ENCODE measurements at regions not wholly inside any gene's neighbourhood (a gene's known extent, or its start where the extent isn't known, plus 50 kb on each side); places are given as distances from the start of the nearest gene placed in this dataset.

DNA sequence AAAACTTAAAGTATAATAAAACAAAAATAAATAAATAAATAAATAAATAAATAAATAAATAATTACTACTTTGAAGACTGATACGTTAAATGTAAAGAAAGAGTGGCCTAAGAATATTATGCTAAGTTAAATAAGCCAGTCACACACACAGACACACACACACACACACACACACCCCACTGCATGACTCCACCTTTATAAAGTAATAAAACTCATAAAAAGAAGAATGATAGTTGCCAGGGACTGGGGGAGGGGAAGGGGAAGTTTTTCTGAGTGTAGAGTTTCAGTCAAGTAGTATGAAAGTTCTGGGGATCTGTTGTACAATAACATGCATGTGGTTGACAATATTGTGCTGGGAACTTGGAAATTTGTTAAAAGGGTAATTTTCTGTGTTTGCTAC, 1237.5 kb upstream of the GYPC start:
- H3K4ac ChIP-seq (ENCODE audit: low read depth, low read length): no peak overlapping the region
- H4K5ac ChIP-seq (ENCODE audit: low read depth, low read length): no peak overlapping the region
- H3K4me2 ChIP-seq (ENCODE audit: low read depth, low read length): no peak overlapping the region

More for the DNA sequence above, 1237.5 kb upstream of the GYPC start:
- Histone ChIP-seq H3K23ac (ENCODE audit: low read depth, low read length) (no peak overlapping the region), H3K9ac (ENCODE audit: low read depth, low read length) (no peak overlapping the region), H2AK5ac (ENCODE audit: low read depth, low read length) (no peak overlapping the region), H3K56ac (ENCODE audit: extremely low read depth, insufficient read depth, low read length) (no peak overlapping the region), H3K4me3 (ENCODE audit: insufficient read depth, low read depth, low read length) (no peak overlapping the region), H3K18ac (ENCODE audit: low read depth, low read length) (no peak overlapping the region), H2BK20ac (ENCODE audit: low read depth, low read length) (no peak overlapping the region), H4K20me1 (ENCODE audit: insufficient read depth, low read length) (no peaks in the 10 kb centered on the region), H2BK5ac (ENCODE audit: low read depth, low read length, poor library complexity, severe bottlenecking) (no peak overlapping the region), H2AK9ac (replicated peaks; ENCODE audit: low read depth, low read length, poor library complexity) (no peak overlapping the region), H2BK120ac (ENCODE audit: low read depth, low read length) (no peak overlapping the region), H2BK15ac (ENCODE audit: low read depth, low read length) (no peak overlapping the region), H3K14ac (replicated peaks; ENCODE audit: low read depth, low read length) (no peak overlapping the region), H3K9me1 (ENCODE audit: insufficient read depth, low read length) (no peaks in the 10 kb centered on the region), H3K79me1 (ENCODE audit: low read depth in 1 of 2, low read length in 2 of 2) (no peaks in the 10 kb centered on the region), H3K9me3 (ENCODE audit: control insufficient read depth, insufficient read depth, low read length) (no peaks in the 10 kb centered on the region), H3K27me3 (ENCODE audit: control insufficient read depth, insufficient read depth, low read length) (no peaks in the 10 kb centered on the region), H3K36me3 (ENCODE audit: control insufficient read depth, insufficient read depth, low read length) (no peaks in the 10 kb centered on the region), H2AFZ (replicated peaks; ENCODE audit: low read length, poor library complexity) (no peak overlapping the region), H4K91ac (ENCODE audit: insufficient read depth, low read depth, low read length) (no peak overlapping the region), H4K8ac (ENCODE audit: low read depth in 2 of 2, low read length in 2 of 2) (no peak overlapping the region), H3K4me1 (ENCODE audit: control insufficient read depth, insufficient read depth, low read length) (no peaks in the 10 kb centered on the region), H3K27ac (ENCODE audit: insufficient read depth, low read length) (no peak overlapping the region)
- TF ChIP-seq CHD1 (IDR thresholded peaks at IDR 0.05; ENCODE audit: low read depth, low read length) (no peak), NFE2L2 (IDR thresholded peaks at IDR 0.05; ENCODE audit: low read depth, low read length) (no peak), SMC3 (IDR thresholded peaks at IDR 0.05; ENCODE audit: low read depth, low read length) (no peak)
- TF ChIP-seq, protein P1, sequence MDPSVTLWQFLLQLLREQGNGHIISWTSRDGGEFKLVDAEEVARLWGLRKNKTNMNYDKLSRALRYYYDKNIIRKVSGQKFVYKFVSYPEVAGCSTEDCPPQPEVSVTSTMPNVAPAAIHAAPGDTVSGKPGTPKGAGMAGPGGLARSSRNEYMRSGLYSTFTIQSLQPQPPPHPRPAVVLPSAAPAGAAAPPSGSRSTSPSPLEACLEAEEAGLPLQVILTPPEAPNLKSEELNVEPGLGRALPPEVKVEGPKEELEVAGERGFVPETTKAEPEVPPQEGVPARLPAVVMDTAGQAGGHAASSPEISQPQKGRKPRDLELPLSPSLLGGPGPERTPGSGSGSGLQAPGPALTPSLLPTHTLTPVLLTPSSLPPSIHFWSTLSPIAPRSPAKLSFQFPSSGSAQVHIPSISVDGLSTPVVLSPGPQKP (IDR thresholded peaks at IDR 0.05; ENCODE audit: borderline replicate concordance, low read depth, low read length): no peak
- TF ChIP-seq, protein P2, sequence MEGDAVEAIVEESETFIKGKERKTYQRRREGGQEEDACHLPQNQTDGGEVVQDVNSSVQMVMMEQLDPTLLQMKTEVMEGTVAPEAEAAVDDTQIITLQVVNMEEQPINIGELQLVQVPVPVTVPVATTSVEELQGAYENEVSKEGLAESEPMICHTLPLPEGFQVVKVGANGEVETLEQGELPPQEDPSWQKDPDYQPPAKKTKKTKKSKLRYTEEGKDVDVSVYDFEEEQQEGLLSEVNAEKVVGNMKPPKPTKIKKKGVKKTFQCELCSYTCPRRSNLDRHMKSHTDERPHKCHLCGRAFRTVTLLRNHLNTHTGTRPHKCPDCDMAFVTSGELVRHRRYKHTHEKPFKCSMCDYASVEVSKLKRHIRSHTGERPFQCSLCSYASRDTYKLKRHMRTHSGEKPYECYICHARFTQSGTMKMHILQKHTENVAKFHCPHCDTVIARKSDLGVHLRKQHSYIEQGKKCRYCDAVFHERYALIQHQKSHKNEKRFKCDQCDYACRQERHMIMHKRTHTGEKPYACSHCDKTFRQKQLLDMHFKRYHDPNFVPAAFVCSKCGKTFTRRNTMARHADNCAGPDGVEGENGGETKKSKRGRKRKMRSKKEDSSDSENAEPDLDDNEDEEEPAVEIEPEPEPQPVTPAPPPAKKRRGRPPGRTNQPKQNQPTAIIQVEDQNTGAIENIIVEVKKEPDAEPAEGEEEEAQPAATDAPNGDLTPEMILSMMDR (conservative IDR thresholded peaks at IDR 0.05; ENCODE audit: low read depth, low read length): no peak
- TF ChIP-seq, protein P3, sequence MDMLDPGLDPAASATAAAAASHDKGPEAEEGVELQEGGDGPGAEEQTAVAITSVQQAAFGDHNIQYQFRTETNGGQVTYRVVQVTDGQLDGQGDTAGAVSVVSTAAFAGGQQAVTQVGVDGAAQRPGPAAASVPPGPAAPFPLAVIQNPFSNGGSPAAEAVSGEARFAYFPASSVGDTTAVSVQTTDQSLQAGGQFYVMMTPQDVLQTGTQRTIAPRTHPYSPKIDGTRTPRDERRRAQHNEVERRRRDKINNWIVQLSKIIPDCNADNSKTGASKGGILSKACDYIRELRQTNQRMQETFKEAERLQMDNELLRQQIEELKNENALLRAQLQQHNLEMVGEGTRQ (IDR thresholded peaks at IDR 0.05; ENCODE audit: low read depth, low read length): no peak
- WGBS, 2 experiments (ENCODE audit: extremely low coverage in 2 of 2, insufficient read length in 1 of 2): no CpG with 5 or more reads among the region's 1 CpG
- DNase-seq: no peak
- no peak for ATAC-seq (ENCODE audit: low read depth)
- in situ Hi-C loops (cut with MboI; ENCODE audit: low sequenced_read_pairs) (no loop called here), intact Hi-C loops (cut with micrococcal nuclease) (no loop called here), dilution Hi-C loops (cut with HindIII; ENCODE audit: low sequenced_read_pairs, unreplicated experiment) (no loop called here)
- ChIA-PET CTCF (no interaction called here), POLR2A (ENCODE audit: unreplicated experiment) (no interaction called here)
- no TSS peak for BruUV-seq (replicated peaks)

Measured in IMR-90 (cell line).